Mucosa of descending colon (tissue), 3 donors: ENCODE measurements at regions not wholly inside any gene's neighbourhood (a gene's known extent, or its start where the extent isn't known, plus 50 kb on each side); places are given as distances from the start of the nearest gene placed in this dataset.

Experiments used
- ATAC-seq: fragments of 200-7000 bp; cut with Tn5 transposase; one replicate; pipeline ENCODE4 v1.9.1; 2020; ENCODE audit warnings: mild to moderate bottlenecking, moderate library complexity
- DNase-seq, 3 donors: peaks; one replicate each; pipeline ENCODE4 v3.0.0-alpha.2; 2020
- H3K36me3 ChIP-seq: fragments of 200-600 bp; one replicate; pipeline ENCODE4 v1.8.0; 2021; ENCODE audit warnings: low read depth, mild to moderate bottlenecking
- H3K4me1 ChIP-seq: fragments of 200-600 bp; one replicate; pipeline ENCODE4 v1.8.0; 2021; ENCODE audit warnings: low read depth, mild to moderate bottlenecking
- H3K4me3 ChIP-seq: fragments of 200-600 bp; one replicate; pipeline ENCODE4 v1.8.0; 2021; ENCODE audit warnings: mild to moderate bottlenecking
- H3K9me3 ChIP-seq: fragments of 200-600 bp; one replicate; pipeline ENCODE4 v1.8.0; 2021; ENCODE audit warnings: mild to moderate bottlenecking
- CTCF ChIP-seq: fragments of 200-600 bp; IDR thresholded peaks from one replicate; pipeline ENCODE4 v1.8.0; 2022; ENCODE audit warnings: antibody characterized with exemption, mild to moderate bottlenecking
- intact Hi-C, 2 donors: fragments of 100-400 bp; cut with DNase I in 1 of 2; cut with micrococcal nuclease in 1 of 2; formaldehyde crosslinking; loops; one replicate each; pipeline versions ENCODE4 v1.11.0 to v1.11.1; 2022; cut with DNase I, micrococcal nuclease
- donor health status: DM: no; HTN: no; CAD: no; lungs with moderate emphysema.
- donor health status: DM: no; HTN: no; CAD: no.
- donor health status: DM: no; HTN: yes; CAD: no.

GRCh38 chr7:133183042-133183794 lies 69.7 kb upstream of the EXOC4 start:
- no peak for DNase-seq
- no peak for ATAC-seq
- no peak for TF ChIP-seq CTCF
- no peaks in the 10 kb centered on the region for H3K4me1 ChIP-seq
- intact Hi-C loops: no loop called here
- no peaks in the 10 kb centered on the region for H3K9me3 ChIP-seq
- no peak overlapping the region for H3K4me3 ChIP-seq
- no peaks in the 10 kb centered on the region for H3K36me3 ChIP-seq

- ATAC-seq: no peak
- H3K9me3 ChIP-seq: no peaks in the 10 kb centered on the region
- H3K4me3 ChIP-seq: no peak overlapping the region
- TF ChIP-seq CTCF: no peak
- H3K36me3 ChIP-seq: no peaks in the 10 kb centered on the region
- intact Hi-C loops: no loop called here
- no peaks in the 10 kb centered on the region for H3K4me1 ChIP-seq
- no peak for DNase-seq
These were observed 68.9 kb upstream of the EXOC4 start for GRCh38 chr7:133183969-133184368.

- Histone ChIP-seq H3K36me3 (no peaks in the 10 kb centered on the region), H3K4me1 (no peaks in the 10 kb centered on the region), H3K4me3 (no peak overlapping the region), H3K9me3 (no peaks in the 10 kb centered on the region)
- DNase-seq: no peak
- ATAC-seq: no peak
- intact Hi-C loops: no loop called here
- TF ChIP-seq CTCF: no peak
These were observed 67.4 kb upstream of the EXOC4 start for GRCh38 chr7:133185512-133185911.

- DNase-seq (no peak), ATAC-seq (peak; percentile 24)
- H3K36me3 ChIP-seq: no peaks in the 10 kb centered on the region
- no peak for TF ChIP-seq CTCF
- H3K9me3 ChIP-seq: no peaks in the 10 kb centered on the region
- intact Hi-C loops: no loop called here
- H3K4me1 ChIP-seq: no peaks in the 10 kb centered on the region
- no peak overlapping the region for H3K4me3 ChIP-seq
These were observed 66.8 kb upstream of the EXOC4 start for GRCh38 chr7:133186060-133186459.

GRCh38 chr7:133190172-133190528 lies 62.7 kb upstream of the EXOC4 start:
- no peak for ATAC-seq
- Histone ChIP-seq H3K9me3 (no peaks in the 10 kb centered on the region), H3K4me1 (no peaks in the 10 kb centered on the region), H3K4me3 (no peak overlapping the region), H3K36me3 (no peaks in the 10 kb centered on the region)
- intact Hi-C loops: no loop called here
- TF ChIP-seq CTCF: no peak
- no peak for DNase-seq

- no peak for TF ChIP-seq CTCF
- no peaks in the 10 kb centered on the region for H3K36me3 ChIP-seq
- no peak overlapping the region for H3K4me3 ChIP-seq
- DNase-seq: no peak
- ATAC-seq: no peak
- H3K9me3 ChIP-seq: no peaks in the 10 kb centered on the region
- intact Hi-C loops: no loop called here
- no peaks in the 10 kb centered on the region for H3K4me1 ChIP-seq
These were observed 62.2 kb upstream of the EXOC4 start for GRCh38 chr7:133190650-133191049.
